IPS-15b (cell line): ENCODE measurements at regions not wholly inside any gene's neighbourhood (a gene's known extent, or its start where the extent isn't known, plus 50 kb on each side); places are given as distances from the start of the nearest gene placed in this dataset.

Experiments used
- H3K27me3 ChIP-seq: one replicate; pipeline ENCODE4 v1.6.1; 2013; ENCODE audit warnings: low read length; ENCODE audit not compliant: control insufficient read depth, insufficient read depth
- H3K36me3 ChIP-seq: one replicate; pipeline ENCODE4 v1.6.1; 2013; ENCODE audit warnings: low read length; ENCODE audit not compliant: control insufficient read depth, insufficient read depth
- H3K4me1 ChIP-seq: one replicate; pipeline ENCODE4 v1.6.1; 2013; ENCODE audit warnings: mild to moderate bottlenecking, low read length; ENCODE audit not compliant: control insufficient read depth, insufficient read depth
- H3K4me3 ChIP-seq: one replicate; pipeline ENCODE4 v1.5.1; 2013; ENCODE audit warnings: low read depth, low read length
- H3K9ac ChIP-seq: one replicate; pipeline ENCODE4 v1.6.1; 2013; ENCODE audit warnings: low read depth, mild to moderate bottlenecking, low read length
- H3K9me3 ChIP-seq: one replicate; pipeline ENCODE4 v1.6.1; 2013; ENCODE audit warnings: mild to moderate bottlenecking, low read length; ENCODE audit not compliant: control insufficient read depth, insufficient read depth

- peaks cover 3% of the 10 kb centered on the region for H3K9me3 ChIP-seq
- H3K27me3 ChIP-seq, result no peaks in the 10 kb centered on the region
- no peaks in the 10 kb centered on the region for H3K4me1 ChIP-seq
- no peak overlapping the region for H3K4me3 ChIP-seq
- H3K36me3 ChIP-seq, result no peaks in the 10 kb centered on the region
- H3K9ac ChIP-seq, result no peak overlapping the region
These were observed 311.4 kb downstream of the TMEM167A start for GRCh38 chr5:82765765-82766164.

GRCh38 chr5:82760856-82761255 lies 316.3 kb downstream of the TMEM167A start:
- Histone ChIP-seq H3K9ac (no peak overlapping the region), H3K4me3 (no peak overlapping the region), H3K9me3 (no peaks in the 10 kb centered on the region), H3K4me1 (no peaks in the 10 kb centered on the region), H3K36me3 (no peaks in the 10 kb centered on the region), H3K27me3 (no peaks in the 10 kb centered on the region)

- Histone ChIP-seq H3K36me3 (no peaks in the 10 kb centered on the region), H3K9ac (no peak overlapping the region), H3K27me3 (no peaks in the 10 kb centered on the region), H3K4me3 (no peak overlapping the region), H3K9me3 (no peaks in the 10 kb centered on the region), H3K4me1 (no peaks in the 10 kb centered on the region)
These were observed 318.3 kb downstream of the TMEM167A start for GRCh38 chr5:82758881-82759280.

GRCh38 chr5:82754759-82755158 lies 322.4 kb downstream of the TMEM167A start:
- Histone ChIP-seq H3K27me3 (no peaks in the 10 kb centered on the region), H3K4me3 (no peak overlapping the region), H3K9me3 (no peaks in the 10 kb centered on the region), H3K9ac (no peak overlapping the region), H3K4me1 (no peaks in the 10 kb centered on the region), H3K36me3 (no peaks in the 10 kb centered on the region)

GRCh38 chr5:82754036-82754746 lies 323.0 kb downstream of the TMEM167A start:
- H3K4me1 ChIP-seq, result no peaks in the 10 kb centered on the region
- H3K9ac ChIP-seq, result no peak overlapping the region

GRCh38 chr5:82753374-82753773 lies 323.8 kb downstream of the TMEM167A start:
- Histone ChIP-seq H3K27me3 (no peaks in the 10 kb centered on the region), H3K4me1 (no peaks in the 10 kb centered on the region), H3K9me3 (no peaks in the 10 kb centered on the region), H3K4me3 (no peak overlapping the region), H3K9ac (no peak overlapping the region), H3K36me3 (no peaks in the 10 kb centered on the region)

More at GRCh38 chr5:82754036-82754746, 323.0 kb downstream of the TMEM167A start:
- no peaks in the 10 kb centered on the region for H3K9me3 ChIP-seq
- no peaks in the 10 kb centered on the region for H3K27me3 ChIP-seq
- H3K36me3 ChIP-seq, result no peaks in the 10 kb centered on the region
- no peak overlapping the region for H3K4me3 ChIP-seq

- no peaks in the 10 kb centered on the region for H3K4me1 ChIP-seq
- no peaks in the 10 kb centered on the region for H3K36me3 ChIP-seq
- no peaks in the 10 kb centered on the region for H3K9me3 ChIP-seq
- H3K27me3 ChIP-seq, result no peaks in the 10 kb centered on the region
- H3K9ac ChIP-seq, result no peak overlapping the region
- no peak overlapping the region for H3K4me3 ChIP-seq
These were observed 327.8 kb downstream of the TMEM167A start for GRCh38 chr5:82749461-82749820.

GRCh38 chr5:82748688-82749460 lies 328.3 kb downstream of the TMEM167A start:
- Histone ChIP-seq H3K9ac (no peak overlapping the region), H3K9me3 (no peaks in the 10 kb centered on the region), H3K27me3 (no peaks in the 10 kb centered on the region), H3K4me3 (no peak overlapping the region), H3K4me1 (no peaks in the 10 kb centered on the region), H3K36me3 (no peaks in the 10 kb centered on the region)

GRCh38 chr5:82747986-82748385 lies 329.2 kb downstream of the TMEM167A start:
- no peak overlapping the region for H3K9ac ChIP-seq
- H3K9me3 ChIP-seq, result no peaks in the 10 kb centered on the region
- H3K4me3 ChIP-seq, result no peak overlapping the region
- H3K36me3 ChIP-seq, result no peaks in the 10 kb centered on the region
- no peaks in the 10 kb centered on the region for H3K27me3 ChIP-seq
- no peaks in the 10 kb centered on the region for H3K4me1 ChIP-seq

- no peak overlapping the region for H3K4me3 ChIP-seq
- H3K9me3 ChIP-seq, result no peaks in the 10 kb centered on the region
- H3K9ac ChIP-seq, result no peak overlapping the region
- H3K27me3 ChIP-seq, result no peaks in the 10 kb centered on the region
- no peaks in the 10 kb centered on the region for H3K36me3 ChIP-seq
- no peaks in the 10 kb centered on the region for H3K4me1 ChIP-seq
These were observed 332.2 kb downstream of the TMEM167A start for GRCh38 chr5:82745016-82745415.

- no peak overlapping the region for H3K9ac ChIP-seq
- H3K9me3 ChIP-seq, result no peaks in the 10 kb centered on the region
- H3K27me3 ChIP-seq, result no peaks in the 10 kb centered on the region
- H3K4me3 ChIP-seq, result no peak overlapping the region
- no peaks in the 10 kb centered on the region for H3K36me3 ChIP-seq
- no peaks in the 10 kb centered on the region for H3K4me1 ChIP-seq
These were observed 338.4 kb downstream of the TMEM167A start for GRCh38 chr5:82738681-82739269.
